Stimulated activated CD4-positive, alpha-beta T cell treated with anti-CD3 and anti-CD28 coated beads, Interleukin-1b, Interleukin-23, amount 100 ng/mL, for 48 hours (primary cell): ENCODE measurements at regions not wholly inside any gene's neighbourhood (a gene's known extent, or its start where the extent isn't known, plus 50 kb on each side); places are given as distances from the start of the nearest gene placed in this dataset.
"Not testable (repeated sequence)": the region's sequence is repeated elsewhere in the genome, so short reads cannot be mapped to it uniquely, and the experiment has no call there.

ENCODE experiments used
- DNase-seq: peaks from one replicate; pipeline ENCODE4 v3.0.0-alpha.2; 2020

DNA sequence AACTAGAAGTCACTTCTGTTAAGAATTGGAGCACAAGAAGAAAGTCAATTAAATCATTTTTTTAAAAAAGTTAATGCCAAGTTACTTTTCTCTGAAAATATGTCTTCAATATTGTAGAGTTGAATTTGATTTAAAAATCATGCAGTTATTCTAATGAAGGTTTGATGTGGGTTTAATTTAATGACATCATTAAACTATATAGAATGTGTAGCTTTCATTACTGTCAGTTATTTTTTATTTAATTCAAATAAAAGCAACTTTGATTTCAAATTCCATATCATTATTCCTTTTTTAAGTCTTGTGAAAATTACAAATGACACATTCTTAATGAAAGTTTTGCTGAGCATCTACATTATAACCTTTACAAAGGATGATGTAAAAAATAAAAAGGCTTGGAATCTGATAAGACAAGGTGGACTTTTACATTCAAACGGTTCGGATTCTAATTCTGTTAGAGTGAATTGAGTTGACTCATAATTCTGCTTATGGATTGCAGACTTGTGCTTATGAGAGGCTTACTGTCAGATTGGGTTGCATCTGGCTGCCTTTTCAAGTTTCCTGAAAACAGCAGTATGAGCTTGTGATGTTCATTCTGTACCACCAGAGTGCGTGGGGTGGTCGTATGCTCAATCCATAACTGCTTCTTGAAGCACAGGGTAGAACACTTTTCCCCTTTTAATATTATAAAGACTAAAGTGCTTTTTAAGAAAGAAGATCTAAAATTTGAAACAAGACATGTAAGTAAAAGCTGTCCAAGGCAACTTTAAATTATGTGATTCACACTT is 253.0 kb upstream of the ARRDC3 start:
- no peak for DNase-seq

DNA sequence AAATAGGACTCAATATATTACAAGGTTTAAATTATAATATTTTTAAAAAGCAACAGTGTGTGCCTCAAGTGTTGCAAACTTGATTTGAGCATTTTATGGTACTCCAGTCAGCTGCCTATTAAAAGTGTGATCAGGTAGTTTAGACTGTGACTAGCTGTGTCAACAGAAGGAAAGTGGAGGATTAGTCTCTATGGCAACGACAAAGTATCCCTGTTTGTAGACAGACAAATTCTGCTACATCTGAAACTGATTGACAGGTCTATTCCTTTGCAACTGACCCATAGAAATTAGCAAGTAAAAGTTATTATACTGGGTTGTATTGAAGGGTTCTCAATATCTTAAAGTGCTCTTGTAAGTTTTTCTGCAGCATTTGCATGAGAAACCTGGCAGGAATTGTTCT is 249.8 kb upstream of the ARRDC3 start:
- no peak for DNase-seq

- no peak for DNase-seq
These were observed 228.6 kb upstream of the ARRDC3 start for GRCh38 chr5:91611746-91612145.

DNA sequence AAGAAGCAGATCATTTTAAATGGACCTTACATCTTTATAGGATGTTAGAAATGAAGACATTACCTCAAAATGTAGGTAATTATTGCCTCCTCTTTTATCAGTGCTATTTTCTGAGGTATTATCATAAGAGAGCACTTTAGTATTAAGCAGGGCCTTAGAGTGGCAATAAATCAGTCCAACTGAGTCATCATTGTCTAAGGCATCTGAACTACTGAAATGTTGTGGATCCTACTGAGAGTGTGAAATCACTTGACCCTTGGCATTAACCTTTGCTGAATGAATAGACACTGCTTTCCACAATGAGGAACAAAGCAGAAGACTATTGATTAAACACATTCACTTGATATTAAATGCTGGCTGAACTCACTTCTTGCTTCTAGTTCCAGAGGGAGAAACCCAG is 224.6 kb upstream of the ARRDC3 start:
- DNase-seq: no peak

- DNase-seq: no peak
These were observed 216.7 kb upstream of the ARRDC3 start for GRCh38 chr5:91599863-91600262.

GRCh38 chr5:91598216-91598615 is 215.1 kb upstream of the ARRDC3 start:
- DNase-seq: no peak

GRCh38 chr5:91595424-91595823 is 212.3 kb upstream of the ARRDC3 start:
- DNase-seq: no peak

GRCh38 chr5:91591076-91591475 is 208.0 kb upstream of the ARRDC3 start:
- DNase-seq: no peak

GRCh38 chr5:91586232-91586631 is 203.1 kb upstream of the ARRDC3 start:
- no peak for DNase-seq

DNA sequence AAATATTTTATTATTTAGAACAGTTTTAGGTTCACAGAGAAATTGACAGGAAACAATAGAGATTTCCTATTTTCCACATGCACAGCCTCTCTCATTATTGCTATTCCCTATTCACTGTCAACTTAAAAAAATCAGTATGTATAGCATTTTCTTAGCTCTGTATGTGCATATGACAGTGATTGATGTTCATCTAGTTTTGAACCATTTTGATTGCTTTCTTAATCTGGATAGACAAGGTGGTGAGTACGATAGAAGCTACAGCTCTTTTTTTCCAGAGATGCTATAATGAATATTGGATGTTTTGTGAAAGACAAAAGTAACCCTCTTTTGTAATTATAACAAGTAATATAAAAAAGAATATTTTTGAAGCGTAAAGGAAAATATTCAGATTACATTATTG is 201.2 kb upstream of the ARRDC3 start:
- DNase-seq: no peak

DNA sequence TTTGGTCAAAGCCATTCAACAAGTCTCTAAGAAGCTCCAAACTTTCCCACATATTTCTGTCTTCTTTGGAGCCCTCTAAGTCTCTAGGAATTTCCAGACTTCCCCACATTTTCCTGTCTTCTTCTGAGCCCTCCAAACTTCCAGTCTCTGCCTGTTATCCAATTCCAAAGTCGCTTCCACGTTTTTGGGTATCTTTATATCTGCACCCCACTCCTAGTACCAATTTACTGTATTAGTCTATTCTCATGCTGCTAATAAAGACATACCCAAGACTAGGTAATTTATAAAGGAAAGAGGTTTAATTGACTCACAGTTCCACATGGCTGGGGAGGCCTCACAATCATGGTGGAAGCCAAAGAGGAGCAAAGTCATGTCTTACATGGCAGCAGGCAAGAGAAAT is 182.9 kb upstream of the ARRDC3 start:
- not testable (repeated sequence) for DNase-seq

DNA sequence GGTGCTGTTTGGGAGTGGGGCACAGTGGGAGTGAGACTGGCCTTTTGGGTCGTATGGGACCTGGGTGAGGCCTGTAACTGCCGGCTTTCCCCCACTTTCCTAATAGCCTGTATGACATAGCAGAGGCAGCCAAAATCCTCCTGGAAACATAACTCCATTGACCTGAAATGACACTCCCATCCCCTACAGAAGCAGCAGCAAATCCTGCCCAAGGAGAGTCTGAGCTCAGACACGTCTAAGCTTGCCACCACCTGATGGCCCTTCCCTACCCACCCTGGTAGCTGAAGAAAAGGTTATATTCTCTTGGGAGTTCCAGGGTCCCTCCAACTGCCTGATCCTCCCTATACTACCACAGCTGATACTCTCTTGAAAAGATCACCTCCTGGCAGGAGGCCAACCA is 179.8 kb upstream of the ARRDC3 start:
- DNase-seq: no peak

GRCh38 chr5:91541696-91542095 is 158.6 kb upstream of the ARRDC3 start:
- DNase-seq: no peak

- no peak for DNase-seq
These were observed 155.1 kb upstream of the ARRDC3 start for GRCh38 chr5:91538179-91538578.

GRCh38 chr5:91535499-91535898 is 152.4 kb upstream of the ARRDC3 start:
- no peak for DNase-seq

DNA sequence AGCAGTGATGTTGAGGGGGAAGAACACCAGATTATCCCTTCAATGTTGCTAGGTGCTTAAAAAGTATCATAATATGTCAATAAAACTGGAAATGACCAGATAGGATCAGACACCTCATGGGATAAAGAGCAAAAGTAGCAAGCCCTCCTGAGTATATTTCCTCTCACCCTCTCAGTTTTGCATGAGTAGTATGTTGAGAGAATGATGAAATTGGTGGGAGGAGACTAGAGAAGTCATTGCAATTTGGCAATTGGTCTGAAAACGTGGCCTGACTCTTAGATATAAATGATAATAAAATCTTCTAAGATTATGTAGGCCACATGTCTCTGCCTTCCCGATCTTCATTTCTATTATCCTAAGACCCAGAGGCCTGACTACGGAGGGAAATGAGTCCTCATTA is 151.2 kb upstream of the ARRDC3 start:
- no peak for DNase-seq

- no peak for DNase-seq
These were observed 149.7 kb upstream of the ARRDC3 start for GRCh38 chr5:91532779-91533178.

- no peak for DNase-seq
These were observed 149.2 kb upstream of the ARRDC3 start for GRCh38 chr5:91532281-91532680.

DNA sequence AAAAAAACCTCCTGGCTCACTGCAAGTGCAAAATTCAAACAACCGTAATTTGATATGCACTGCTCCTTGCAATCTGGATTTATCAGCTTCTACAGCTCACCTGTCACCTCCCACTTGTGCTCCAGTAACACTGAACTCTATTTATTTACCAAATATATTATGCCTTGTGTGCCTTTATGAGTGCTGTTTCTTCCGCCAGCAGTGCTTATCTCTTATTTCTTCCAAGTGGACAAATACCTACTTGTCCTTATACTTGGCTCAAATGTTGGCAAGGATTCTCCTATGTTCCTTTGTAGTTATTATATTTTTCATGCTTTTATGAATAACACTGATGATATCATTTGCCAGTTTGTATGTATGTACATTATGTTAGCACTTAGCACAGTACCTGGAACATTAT is 145.7 kb upstream of the ARRDC3 start:
- no peak for DNase-seq

DNA sequence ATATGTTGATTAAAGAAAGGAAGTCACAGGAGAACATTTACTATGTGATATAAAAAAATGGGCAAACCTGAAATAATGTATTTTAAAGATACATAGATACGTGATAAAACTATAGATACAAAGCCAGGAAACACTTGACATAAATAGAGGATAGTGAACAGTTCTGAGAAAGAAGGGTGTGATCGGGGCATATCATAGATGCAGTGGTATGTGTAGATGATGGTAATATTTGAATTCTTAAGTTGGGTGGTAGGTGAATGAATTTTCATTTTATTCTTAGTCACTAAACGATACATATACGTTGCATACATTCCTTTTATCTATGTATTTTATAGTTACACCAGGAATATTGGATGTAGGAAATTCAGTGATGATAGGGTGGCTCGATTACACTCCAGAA is 138.7 kb upstream of the ARRDC3 start:
- no peak for DNase-seq

GRCh38 chr5:91521334-91521733 is 138.2 kb upstream of the ARRDC3 start:
- DNase-seq: no peak

DNA sequence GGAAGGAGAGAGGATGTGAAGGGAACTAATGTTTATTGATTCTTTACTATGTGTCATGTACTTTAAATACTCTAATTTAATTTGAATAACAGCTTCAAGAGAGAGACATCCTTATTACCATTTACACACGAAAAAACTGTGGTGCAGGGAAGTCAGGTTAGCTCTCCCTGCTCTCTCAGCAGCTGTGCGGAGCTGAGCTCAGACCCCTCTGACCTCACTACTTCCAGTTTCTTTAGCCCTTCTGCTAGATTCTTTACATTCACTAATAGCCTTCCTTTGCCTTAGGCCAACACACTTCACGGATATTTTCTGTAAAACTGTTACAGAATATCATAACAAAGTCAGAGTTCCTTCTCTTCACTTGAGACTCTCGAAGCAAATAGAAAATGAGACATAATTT is 131.3 kb upstream of the ARRDC3 start:
- DNase-seq: no peak

- no peak for DNase-seq
These were observed 120.2 kb upstream of the ARRDC3 start for GRCh38 chr5:91503321-91503720.

GRCh38 chr5:91500758-91501157 is 117.6 kb upstream of the ARRDC3 start:
- no peak for DNase-seq

- no peak for DNase-seq
These were observed 116.9 kb upstream of the ARRDC3 start for GRCh38 chr5:91499943-91500531.
